GM23338 (cell line): ENCODE measurements at regions not wholly inside any gene's neighbourhood (a gene's known extent, or its start where the extent isn't known, plus 50 kb on each side); places are given as distances from the start of the nearest gene placed in this dataset.

Experiments
- CTCF ChIP-seq, 2 experiments: fragments of 200-600 bp in 1 of 2; sonication (generic) in 1 of 2; conservative IDR thresholded peaks; 2 replicates each; pipeline versions ENCODE4 v1.5.1 to v1.6.1; 2016 to 2017; ENCODE audit warnings: antibody characterized with exemption in 2 of 2, low read depth in 2 of 2, mild to moderate bottlenecking in 2 of 2, moderate library complexity in 1 of 2
- EZH2 ChIP-seq: fragments of 200-600 bp; sonication (generic); IDR thresholded peaks from one replicate; pipeline ENCODE4 v1.8.0; 2017; ENCODE audit warnings: antibody characterized with exemption, mild to moderate bottlenecking, low read depth; ENCODE audit not compliant: unreplicated experiment
- REST ChIP-seq: IDR thresholded peaks from one replicate; pipeline ENCODE4 v1.6.1; 2018; ENCODE audit warnings: antibody characterized with exemption; ENCODE audit not compliant: unreplicated experiment

GRCh38 chr12:124509676-124510300 is 57.6 kb downstream of the NCOR2 start:
- no peak for TF ChIP-seq REST
- TF ChIP-seq CTCF (conservative IDR thresholded peaks at IDR 0.05; ENCODE audit: low read depth in 2 of 2), result no peak
- no peak for TF ChIP-seq EZH2
